ENCODE measurements at regions not wholly inside any gene's neighbourhood (a gene's known extent, or its start where the extent isn't known, plus 50 kb on each side); places are given as distances from the start of the nearest gene placed in this dataset.

DNA sequence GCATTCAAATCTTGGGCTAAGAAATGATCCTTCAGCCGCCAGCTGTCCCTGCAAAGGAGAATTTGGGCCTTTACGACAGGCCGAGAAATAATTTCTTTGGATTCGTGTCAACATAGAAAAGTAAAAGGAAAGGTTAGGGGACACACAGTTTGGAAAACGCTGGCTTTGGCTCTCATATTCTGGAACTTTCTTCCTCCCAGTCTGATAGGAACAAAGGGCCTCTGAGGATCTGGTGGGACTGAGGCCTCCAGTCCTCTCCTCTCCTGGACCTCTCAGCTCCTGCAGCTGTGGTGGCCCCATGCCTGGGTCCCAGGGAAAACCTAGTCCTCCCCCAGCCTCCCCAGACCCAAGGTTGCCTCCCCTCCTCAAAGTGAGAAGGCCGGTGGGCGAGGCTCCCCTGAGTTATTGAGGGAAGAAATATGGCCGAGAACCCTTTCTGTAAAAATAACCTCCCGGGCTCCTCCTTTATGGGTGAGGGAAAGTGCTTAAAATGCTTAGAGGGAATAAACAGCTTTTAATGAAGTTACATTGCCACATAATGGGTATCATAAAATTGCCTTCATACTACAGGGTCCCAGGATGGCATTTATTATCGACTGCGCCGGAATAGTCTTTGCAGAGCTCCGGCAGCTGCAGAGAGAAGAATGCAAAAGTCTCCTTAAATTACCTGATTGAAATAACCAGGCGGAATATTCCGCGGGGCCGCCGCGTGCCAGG, 188.3 kb downstream of the PHETA1 start:
- DNase-seq (ENCODE audit: extremely low read depth in 1 of 2, low read depth in 1 of 2): no peak

DNA sequence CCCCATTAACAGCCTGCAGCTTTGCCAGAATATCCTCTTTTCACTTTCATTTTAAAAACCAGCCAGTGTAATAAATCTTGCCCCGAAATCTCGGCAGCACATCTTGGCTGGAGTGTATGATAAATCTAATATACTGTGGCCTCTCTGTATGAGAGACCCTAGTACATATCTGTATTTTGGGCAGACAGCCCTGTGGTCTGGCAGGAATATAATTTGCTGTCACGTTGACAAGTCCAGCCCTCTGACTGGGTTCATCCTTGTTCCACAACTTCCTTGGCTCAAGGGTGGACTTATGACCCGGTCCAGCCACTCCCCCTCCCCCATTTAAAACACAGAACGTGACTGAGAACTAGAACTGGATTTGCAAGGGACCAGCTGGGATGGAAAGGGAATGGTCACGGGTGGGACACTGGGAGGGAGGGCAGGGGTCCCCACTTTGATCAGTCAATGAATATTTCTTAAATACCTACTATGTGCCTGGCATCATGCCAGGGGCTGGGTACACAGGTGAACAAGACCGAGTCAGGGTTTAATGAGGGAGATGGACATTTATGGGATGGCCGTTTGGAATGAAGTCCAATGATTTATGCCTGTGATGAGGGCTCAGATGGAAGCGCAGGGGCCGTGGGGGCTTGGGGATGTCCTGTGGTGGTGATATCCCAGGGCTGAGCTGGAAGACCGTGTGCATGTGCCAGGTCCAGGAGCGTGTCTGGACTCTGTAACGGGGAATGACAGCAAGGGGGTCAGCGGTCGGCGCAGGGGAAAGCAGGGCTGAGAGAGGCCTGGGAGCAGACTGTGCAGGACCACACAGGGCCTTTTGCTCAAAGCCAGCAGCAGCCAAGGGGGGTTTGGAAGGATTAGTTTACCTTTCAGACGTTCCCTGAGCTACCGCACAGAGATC, 190.5 kb downstream of the PHETA1 start:
- no peak for DNase-seq (ENCODE audit: extremely low read depth in 1 of 2, low read depth in 1 of 2)

DNA sequence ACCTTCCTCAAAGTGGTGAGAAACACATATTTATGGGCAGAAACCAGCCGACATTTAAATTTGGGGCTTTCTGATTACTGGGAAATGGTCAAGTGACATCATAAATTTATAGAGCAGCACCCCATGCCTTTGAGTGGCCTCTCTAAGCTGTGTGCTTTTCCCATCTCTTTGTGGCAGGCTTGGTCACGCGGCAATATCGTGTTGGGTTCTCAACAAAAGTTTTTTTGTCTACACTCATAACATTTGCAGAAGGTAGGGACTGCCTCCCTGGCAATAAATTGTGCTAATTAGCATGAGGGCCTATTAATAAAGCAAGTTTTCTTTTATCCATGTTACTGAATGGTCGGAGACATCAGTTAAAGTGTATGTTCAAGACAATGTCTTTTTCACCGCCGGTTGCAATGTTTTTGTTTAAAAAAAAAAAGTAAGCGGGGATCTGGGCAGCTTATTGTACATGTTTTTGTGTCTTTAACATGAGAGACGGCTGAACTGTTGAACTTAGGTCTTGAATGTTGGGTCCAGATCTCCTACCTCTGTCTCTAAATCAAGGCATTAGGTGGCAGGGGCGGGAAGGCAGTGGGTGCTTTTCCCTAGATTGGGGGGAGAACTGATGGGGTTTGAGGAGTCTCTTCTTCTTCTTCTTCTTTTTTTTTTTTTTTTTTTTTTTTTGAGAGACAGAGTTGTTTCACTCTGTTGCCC, 193.3 kb downstream of the PHETA1 start:
- DNase-seq (ENCODE audit: extremely low read depth in 1 of 2, low read depth in 1 of 2): no peak

DNA sequence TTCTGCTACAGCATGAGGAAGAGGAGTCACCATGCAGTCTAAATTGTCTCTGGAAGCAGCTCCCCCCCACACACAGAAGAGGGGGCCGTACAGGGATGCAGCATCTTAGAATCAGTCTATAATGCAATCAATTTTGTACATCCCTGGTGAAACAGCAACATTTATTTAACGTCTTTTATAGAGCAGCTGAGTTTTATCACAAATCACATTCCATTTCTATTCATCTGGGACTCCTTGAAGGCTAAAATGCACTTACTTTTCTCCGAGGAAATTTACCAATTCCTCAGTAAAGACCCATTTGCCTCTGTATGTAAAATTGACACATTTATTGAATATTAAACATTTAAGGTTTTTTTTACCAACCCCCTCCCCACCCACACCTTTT, 193.9 kb downstream of the PHETA1 start:
- DNase-seq (ENCODE audit: extremely low read depth in 1 of 2, low read depth in 1 of 2): no peak

DNA sequence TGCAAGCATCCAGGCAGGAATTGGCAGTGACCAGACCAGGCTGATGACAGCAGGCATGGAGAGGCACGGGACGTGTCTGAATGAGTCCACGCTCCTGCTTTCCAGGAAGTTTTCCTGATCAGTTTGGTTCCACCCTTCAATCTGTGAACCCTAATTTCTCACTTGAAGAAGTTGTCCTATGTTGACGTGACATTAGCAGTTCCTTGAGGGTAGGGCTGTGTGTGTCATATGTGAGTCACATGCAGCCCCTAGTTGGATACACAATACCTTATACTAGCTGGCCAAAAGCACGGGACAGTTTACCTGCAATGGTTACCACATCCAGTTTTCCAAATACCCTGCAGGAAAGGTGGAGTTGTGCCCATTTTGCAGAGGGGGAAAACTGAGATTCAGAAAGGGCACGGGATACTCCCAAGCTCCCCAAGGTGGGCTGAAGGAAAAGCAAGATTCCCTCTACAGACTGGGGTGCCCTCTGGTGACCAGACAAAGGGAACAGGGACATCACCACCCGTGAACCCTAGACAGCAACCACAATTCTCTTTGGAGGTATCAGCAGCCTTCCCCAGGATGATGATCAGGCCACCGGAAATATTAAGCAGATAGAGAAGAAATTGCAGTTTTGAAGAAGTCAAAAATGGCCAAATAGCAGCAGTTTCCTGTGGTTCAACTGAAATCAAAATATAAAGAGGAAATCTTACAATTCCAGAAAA, 194.5 kb downstream of the PHETA1 start:
- no peak for DNase-seq (ENCODE audit: extremely low read depth in 1 of 2, low read depth in 1 of 2)

DNA sequence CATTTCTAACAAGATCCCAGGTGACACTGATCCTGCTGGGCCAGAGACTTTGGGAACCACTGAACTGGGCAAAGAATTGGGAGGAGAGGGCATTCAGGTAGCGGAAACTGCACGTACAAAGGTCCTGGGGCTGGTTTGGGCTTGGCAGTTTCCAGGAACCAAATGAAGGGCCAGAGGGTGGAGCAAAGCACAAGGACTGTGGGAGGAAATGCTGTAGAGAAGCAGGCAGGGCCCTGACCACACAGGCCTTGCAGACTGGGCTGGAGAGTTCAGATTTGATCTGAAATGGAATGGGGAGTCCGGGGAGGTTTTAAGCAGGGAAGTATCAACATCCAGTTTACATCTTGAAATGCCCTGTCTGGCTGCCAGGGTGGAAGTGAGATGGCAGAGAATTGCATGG, 195.1 kb downstream of the PHETA1 start:
- no peak for DNase-seq (ENCODE audit: extremely low read depth in 1 of 2, low read depth in 1 of 2)

DNA sequence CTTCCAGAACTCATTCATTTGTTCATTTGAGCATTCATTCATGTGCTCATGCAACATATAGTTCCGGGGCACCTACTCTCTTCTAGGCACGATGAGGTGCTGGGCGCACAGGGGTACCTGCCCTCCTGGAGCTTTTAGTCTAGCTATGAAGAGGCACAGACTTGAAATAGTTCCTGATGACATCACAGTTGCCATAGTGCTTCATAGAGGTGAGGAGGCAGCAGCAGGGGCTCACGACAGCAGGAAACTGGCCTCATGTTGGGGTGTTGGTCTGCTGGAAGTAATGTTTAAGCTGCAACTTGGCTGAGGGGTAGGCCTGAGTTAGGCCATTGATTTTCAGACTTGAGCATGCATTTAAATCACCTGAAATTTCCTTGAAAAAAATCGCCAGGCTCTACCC, 195.5 kb downstream of the PHETA1 start:
- DNase-seq (ENCODE audit: extremely low read depth in 1 of 2, low read depth in 1 of 2): no peak

DNA sequence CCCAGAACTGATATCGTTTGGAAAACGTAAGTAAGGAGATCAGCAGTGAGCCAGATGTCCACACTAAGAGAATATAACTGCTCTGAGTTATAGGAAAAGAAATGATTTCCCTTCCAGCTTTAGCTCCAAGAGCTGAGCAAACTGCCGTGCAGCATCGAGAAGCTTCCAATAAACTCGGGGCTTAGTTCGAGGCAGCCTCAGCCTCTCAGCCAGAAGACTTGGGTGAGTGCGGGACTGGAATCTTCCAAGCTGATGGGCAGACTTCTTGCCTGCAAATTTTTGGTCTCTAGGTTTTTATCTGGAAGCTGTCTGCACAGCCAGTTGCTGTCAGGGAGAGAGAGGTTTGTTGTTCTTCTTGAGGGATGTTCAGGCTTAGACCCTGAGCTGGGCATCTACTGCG, 196.1 kb downstream of the PHETA1 start:
- DNase-seq (ENCODE audit: extremely low read depth in 1 of 2, low read depth in 1 of 2): no peak

DNA sequence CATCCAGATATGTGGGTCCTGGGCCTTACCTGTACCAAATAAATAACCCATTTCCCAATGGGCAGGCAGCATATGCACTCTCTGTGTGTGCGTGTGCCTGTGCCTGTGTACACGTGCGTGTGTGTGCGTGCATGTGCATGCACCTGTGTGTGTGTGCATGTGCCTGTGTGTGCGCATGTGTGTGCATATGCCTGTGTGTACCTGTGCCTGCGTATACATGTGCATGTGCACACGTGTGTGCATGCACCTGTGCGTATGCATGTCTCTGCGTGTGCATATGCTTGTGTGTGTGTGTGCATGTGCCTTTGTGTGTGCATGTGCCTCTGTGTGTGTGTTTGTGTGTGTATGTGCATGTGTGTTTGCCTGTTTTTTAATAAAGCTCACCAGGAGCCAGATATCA, 197.1 kb downstream of the PHETA1 start:
- DNase-seq (ENCODE audit: extremely low read depth in 1 of 2, low read depth in 1 of 2): no peak

DNA sequence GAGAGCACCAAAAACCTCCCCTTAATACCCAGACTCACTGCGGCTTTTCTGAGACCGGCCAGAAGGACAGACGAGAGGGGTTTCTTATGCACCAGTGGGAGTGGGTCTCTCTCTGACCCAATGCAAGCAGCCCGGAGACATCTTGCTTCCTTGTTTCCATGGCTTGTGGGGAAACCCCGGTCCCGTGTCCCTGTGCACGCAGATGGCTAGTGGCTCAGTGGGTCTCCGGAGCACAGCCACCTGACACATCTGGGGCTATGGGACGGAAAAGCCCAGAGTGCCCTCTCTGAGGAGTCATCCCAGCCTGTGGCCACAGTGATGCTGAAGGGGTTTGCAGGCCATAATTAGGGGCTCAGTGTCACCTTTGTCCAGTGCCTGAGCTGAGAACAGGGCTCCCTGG, 197.6 kb downstream of the PHETA1 start:
- DNase-seq (ENCODE audit: extremely low read depth in 1 of 2, low read depth in 1 of 2): no peak

DNA sequence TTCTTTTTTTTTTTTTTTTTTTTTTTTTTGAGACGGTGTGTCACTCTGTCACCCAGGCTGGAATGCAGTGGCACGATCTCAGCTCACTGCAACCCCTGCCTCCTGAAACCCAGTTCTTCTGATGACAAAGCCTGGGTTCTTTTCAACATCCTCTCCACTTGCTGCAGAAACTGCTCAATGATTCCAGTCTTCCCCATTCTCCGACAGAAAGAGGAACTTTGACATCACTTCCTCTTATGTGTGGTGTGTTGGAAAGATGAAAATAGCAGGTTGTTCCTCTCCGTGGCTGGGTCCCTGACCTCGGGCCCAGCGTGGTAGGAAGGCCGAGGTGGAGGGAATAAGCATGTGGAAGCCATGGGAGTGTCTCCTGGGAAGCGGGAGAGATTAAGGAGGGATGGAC, 198.4 kb downstream of the PHETA1 start:
- DNase-seq (ENCODE audit: extremely low read depth in 1 of 2, low read depth in 1 of 2): no peak

DNA sequence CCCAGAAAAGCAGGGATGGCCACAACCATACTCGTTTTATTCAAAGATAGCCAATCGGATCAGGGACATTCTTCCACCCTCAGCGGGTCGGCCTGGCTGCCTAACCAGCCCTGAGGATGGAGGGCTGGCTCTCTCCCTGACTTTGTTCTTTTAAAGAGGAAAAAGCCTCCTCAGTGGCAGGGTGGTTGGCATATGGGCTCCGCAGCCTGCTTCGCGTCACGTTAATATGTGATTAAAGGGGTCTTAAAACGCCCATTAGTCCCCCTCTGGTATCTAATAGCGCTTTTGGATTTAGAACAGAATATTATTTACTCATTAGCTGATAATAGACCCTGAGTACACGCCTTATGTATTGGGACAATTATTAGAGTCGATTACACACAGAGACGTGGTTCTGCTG, 199.4 kb downstream of the PHETA1 start:
- no peak for DNase-seq (ENCODE audit: extremely low read depth in 1 of 2, low read depth in 1 of 2)

DNA sequence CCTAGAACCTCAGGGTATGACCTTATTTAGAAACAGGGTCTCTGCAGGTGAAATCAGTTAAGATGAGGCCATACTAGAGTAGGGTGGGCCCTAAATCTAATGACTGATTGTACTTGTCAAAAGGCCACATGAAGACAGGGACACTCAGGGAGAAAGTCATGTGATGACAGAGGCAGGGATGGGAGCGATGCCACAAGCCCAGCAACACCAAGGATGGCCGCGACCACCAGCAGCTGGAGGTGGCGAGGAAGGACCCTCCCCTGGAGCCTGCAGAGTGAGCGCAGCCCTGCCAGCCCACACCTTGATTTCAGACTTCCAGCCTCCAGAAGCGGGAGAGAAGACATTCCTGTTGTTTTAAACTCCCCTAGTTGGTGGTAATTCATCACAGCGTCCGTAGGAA, 199.9 kb downstream of the PHETA1 start:
- DNase-seq (ENCODE audit: extremely low read depth in 1 of 2, low read depth in 1 of 2): no peak

DNA sequence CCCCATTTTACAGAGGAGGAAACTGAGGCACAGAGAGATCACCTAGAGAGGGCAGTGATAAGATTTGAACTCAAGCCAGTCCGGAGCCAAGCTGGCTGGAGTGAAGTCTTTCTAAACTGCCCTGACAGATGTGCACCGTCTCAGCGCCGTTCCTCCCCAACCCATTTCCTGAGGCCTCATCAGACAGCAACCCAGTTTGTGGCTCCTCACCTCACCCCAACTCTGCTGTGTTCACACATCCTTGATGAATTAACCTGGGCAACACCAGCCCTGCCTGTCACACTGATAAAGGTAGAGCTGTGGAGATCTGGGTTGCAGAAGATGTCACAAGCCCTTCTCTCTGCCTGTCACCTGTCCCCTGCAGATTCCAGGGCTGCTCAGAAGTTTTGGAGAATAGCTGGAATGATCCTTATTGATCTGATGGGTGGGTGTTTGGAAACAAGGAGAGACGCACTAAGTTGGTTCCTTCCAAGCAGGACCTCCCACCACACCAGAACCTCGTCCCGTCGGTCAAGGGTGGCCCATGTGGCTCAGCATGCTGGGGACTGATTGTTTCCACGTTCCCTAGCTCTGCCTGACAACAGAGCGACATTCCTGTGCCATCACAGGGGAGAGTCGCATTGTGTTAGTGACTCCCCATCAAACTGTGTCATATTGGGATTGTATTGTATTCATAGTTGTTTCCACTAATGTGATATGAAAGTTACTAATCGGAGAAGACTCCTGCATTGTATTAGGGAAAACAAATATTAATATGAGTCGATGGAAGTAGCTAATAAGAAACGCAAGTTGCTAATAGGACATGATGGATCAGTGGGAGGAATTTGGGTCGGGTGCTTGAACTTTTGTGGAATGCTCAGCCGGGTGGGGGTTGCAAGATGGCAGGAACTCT, 200.6 kb downstream of the PHETA1 start:
- no peak for DNase-seq (ENCODE audit: extremely low read depth in 1 of 2, low read depth in 1 of 2)

DNA sequence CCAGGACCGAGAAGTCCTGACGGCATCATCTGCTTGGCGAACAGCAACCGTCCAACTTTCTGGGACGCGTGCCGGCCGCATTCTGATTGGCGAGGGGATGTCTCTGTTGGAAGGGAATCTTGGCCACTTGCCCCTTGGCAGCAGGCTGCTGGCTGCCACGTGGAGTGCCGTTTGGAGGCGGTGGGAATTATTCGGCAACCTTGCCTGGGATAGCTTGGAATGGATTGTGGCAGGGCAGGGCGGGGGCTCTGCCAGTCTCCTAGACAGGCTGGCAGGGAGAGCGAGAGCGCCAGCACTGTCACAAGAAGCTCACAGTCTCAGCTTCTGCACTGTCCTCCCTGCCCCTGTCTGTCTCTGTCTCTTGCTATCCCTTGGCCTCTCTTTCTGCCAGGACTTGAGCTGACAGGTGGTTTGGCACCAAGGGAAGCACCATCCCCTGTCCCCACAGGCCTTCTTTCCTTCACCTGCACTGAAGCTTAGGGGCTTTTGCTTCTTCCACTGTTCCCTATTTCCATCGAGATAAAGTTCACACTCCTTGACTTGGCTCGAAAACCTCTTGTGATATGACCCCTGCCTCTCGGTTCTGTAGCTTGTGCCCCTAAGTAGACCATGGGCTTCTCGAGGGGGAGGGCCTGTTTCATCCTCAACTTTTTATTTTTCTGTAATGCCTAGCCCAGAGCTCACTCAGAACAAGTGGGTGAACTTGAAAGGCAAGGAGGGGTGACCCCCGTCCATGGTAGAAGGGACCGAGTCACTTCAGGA, 201.9 kb downstream of the PHETA1 start:
- no peak for DNase-seq (ENCODE audit: extremely low read depth in 1 of 2, low read depth in 1 of 2)

DNA sequence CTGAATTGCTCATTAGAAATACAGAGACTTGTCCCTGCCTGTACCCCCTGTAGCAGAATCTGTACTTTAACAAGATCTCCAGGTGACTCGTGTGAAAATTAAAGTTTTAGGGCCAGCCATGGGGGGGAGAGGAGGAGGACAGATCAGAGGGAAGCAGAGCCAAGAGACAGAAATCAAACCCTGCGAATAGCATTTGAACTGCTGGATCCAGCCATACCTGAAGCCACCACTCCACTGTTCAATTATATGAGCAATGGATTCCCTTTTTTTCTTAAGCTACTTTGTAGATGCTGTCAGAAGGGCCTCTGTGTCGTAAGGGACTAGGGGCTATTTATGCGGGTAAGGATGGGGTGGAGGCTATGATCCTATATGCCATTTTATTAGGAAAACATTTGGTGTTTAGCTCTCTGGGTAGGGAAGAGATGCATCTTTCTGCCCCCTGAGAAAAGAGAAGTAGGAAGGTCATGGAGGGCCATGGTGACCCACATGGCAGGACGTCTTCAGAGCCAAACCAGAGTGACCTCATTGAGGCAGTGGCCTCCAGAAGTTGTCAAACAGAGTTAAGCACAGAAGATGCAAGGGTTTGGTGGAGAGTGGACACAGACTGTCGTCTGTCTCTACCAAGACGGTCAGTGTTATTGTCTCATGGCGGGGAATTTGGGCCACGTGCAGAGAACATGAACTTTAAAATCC, 203.9 kb downstream of the PHETA1 start:
- no peak for DNase-seq (ENCODE audit: extremely low read depth in 1 of 2, low read depth in 1 of 2)

DNA sequence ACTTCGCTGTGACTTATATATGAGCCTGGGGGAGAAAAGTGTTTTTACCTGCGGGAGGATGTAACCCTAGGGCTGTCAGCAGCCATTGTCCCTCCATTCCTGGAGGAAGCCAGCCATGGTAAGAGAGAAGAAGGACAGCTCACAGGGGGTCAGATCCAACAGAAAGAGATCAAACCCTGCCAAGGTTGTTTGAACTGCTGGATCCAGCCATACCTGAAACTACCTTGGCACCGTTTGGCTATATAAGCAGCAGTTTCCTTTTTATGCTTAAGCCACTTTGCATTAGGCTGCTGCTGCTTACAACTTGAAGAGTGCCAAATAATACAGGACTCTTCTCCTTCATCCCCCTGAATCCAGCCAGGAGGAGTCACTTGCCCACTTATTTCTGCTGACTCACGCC, 205.5 kb downstream of the PHETA1 start:
- no peak for DNase-seq (ENCODE audit: extremely low read depth in 1 of 2, low read depth in 1 of 2)

DNA sequence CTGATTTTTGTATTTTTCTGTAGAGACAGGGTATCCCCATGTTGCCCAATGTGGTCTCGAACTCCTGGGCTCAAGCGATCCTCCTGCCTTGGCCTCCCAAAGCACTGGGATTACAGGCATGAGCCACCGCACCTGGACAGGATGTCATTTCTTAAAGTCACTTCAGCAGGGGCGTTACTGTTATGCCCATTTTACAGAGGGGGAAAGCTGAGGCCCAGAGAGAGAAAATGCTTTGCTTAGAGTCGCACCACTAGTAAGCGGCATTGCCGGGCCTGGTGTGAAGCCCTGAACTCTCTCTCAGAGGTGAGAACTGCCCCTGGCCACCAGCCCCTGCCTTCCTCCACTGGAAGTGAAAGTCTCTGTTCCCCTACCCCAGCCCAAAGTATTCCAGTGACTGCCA, 207.0 kb downstream of the PHETA1 start:
- DNase-seq (ENCODE audit: extremely low read depth in 1 of 2, low read depth in 1 of 2): no peak

All from stimulated activated CD8-positive, alpha-beta memory T cell treated with anti-CD3 and anti-CD28 coated beads, Interleukin-7, amount 100 ng/mL, for 48 hours (primary cell).